HCT116 (cell line): ENCODE measurements at regions not wholly inside any gene's neighbourhood (a gene's known extent, or its start where the extent isn't known, plus 50 kb on each side); places are given as distances from the start of the nearest gene placed in this dataset.

Experiments used
- ATAC-seq: fragments of 200-7000 bp; cut with Tn5 transposase; 2 replicates; pipeline ENCODE4 v1.9.1; 2020; ENCODE audit warnings: mild to moderate bottlenecking, moderate library complexity
- BruUV-seq: library from RNA; stranded (reverse); fragments of 400-500 nt; replicated peaks from 2 replicates; lab custom pipeline; 2021; lab: Mats Ljungman, UMichigan
- CTCF ChIA-PET: fragments of 300-600 bp; sonication (Branson Sonifier 250); formaldehyde crosslinking; loops from one replicate; lab custom pipeline; 2021; ENCODE audit warnings: antibody characterized with exemption; lab: Charles Lee
- POLR2A ChIA-PET: fragments of 300-600, 350-600 bp; sonication (Branson Sonifier 250); formaldehyde crosslinking; loops from one replicate; lab custom pipeline; 2021; ENCODE audit warnings: antibody characterized with exemption; lab: Charles Lee
- RAD21 ChIA-PET, 2 experiments: fragments of 300-600 bp; sonication (Branson Sonifier 250); formaldehyde crosslinking; loops; one replicate each; lab custom pipeline; 2023; ENCODE audit warnings: low total read pairs in 2 of 2; ENCODE audit not compliant: uncharacterized antibody in 2 of 2, unreplicated experiment in 2 of 2, low non-redundant PET in 1 of 2; lab: Charles Lee
- DNase-seq: peaks from one replicate; pipeline ENCODE4 v3.0.0-alpha.2; 2010; ENCODE audit warnings: low read depth, low spot score
- H2AFZ ChIP-seq: fragments of 200-600 bp; shearing (Covaris generic), sonication (generic); 2 replicates; pipeline ENCODE4 v1.6.1; 2017; ENCODE audit warnings: low read depth, mixed run types, mixed read lengths, antibody characterized with exemption, low read length; ENCODE audit not compliant: poor library complexity, severe bottlenecking
- H3K27ac ChIP-seq: 2 replicates; pipeline ENCODE4 v1.5.1; 2012; ENCODE audit warnings: low read depth, low read length
- H3K27me3 ChIP-seq: fragments of 200-600 bp; sonication (generic); 2 replicates; pipeline ENCODE4 v1.6.1; 2016; ENCODE audit warnings: mixed run types, low read length, mixed read lengths; ENCODE audit not compliant: insufficient read depth
- H3K36me3 ChIP-seq, 2 experiments: fragments of 200-500 bp in 1 of 2; fragments of 200-600 bp in 1 of 2; sonication (Bioruptor generic) in 1 of 2; sonication (generic) in 1 of 2; 2 replicates each; pipeline versions ENCODE4 v1.5.1 to v1.6.1; 2014 to 2016; ENCODE audit warnings: low read length in 2 of 2, inconsistent platforms in 1 of 2, mixed read lengths in 1 of 2, mixed run types in 1 of 2; ENCODE audit not compliant: insufficient read depth in 2 of 2, control insufficient read depth in 1 of 2
- H3K4me1 ChIP-seq, 2 experiments: fragments of 200-600 bp in 1 of 2; sonication (generic) in 1 of 2; 2 replicates each; pipeline versions ENCODE4 v1.5.1 to v1.6.1; 2012 to 2017; ENCODE audit warnings: low read length in 2 of 2, inconsistent platforms in 1 of 2, mild to moderate bottlenecking in 1 of 2, mixed read lengths in 1 of 2, mixed run types in 1 of 2, moderate library complexity in 1 of 2; ENCODE audit not compliant: insufficient read depth in 2 of 2, control insufficient read depth in 1 of 2
- H3K4me2 ChIP-seq: fragments of 200-600 bp; sonication (generic); 2 replicates; pipeline ENCODE4 v1.6.1; 2017; ENCODE audit warnings: mixed run types, low read length, mixed read lengths
- H3K4me3 ChIP-seq, 2 experiments: fragments of 200-600 bp in 1 of 2; sonication (generic) in 1 of 2; replicated peaks in 1 of 2; 2 replicates each; pipeline ENCODE4 v1.5.1; 2011 to 2016; ENCODE audit warnings: low read length in 2 of 2, control low read depth in 1 of 2, low read depth in 1 of 2, mild to moderate bottlenecking in 1 of 2, mixed read lengths in 1 of 2, mixed run types in 1 of 2
- H3K79me2 ChIP-seq: fragments of 200-600 bp; sonication (generic); 2 replicates; pipeline ENCODE4 v1.6.1; 2017; ENCODE audit warnings: mild to moderate bottlenecking, mixed run types, low read length, moderate library complexity, mixed read lengths; ENCODE audit not compliant: insufficient read depth
- H3K9ac ChIP-seq: fragments of 200-600 bp; sonication (generic); 2 replicates; pipeline ENCODE4 v1.6.1; 2016; ENCODE audit warnings: low read length, mixed read lengths
- H3K9me2 ChIP-seq: fragments of 200-600 bp; sonication (generic), shearing (Covaris generic); 2 replicates; pipeline ENCODE4 v1.6.1; 2017; ENCODE audit warnings: mixed run types, mild to moderate bottlenecking, moderate library complexity; ENCODE audit not compliant: insufficient read depth
- H3K9me3 ChIP-seq, 2 experiments: fragments of 200-500 bp in 1 of 2; fragments of 200-600 bp in 1 of 2; sonication (Bioruptor generic) in 1 of 2; sonication (generic) in 1 of 2; 2 replicates each; pipeline ENCODE4 v1.6.1; 2014 to 2017; ENCODE audit warnings: low read length in 2 of 2, mixed read lengths in 2 of 2, inconsistent platforms in 1 of 2, low read depth in 1 of 2, mild to moderate bottlenecking in 1 of 2, mixed run types in 1 of 2, moderate library complexity in 1 of 2; ENCODE audit not compliant: control insufficient read depth in 1 of 2, insufficient read depth in 1 of 2
- H4K20me1 ChIP-seq: fragments of 200-600 bp; sonication (generic), shearing (Covaris generic); 2 replicates; pipeline ENCODE4 v1.6.1; 2017; ENCODE audit warnings: mixed run types, mild to moderate bottlenecking, moderate library complexity; ENCODE audit not compliant: insufficient read depth
- EGR1 ChIP-seq: IDR thresholded peaks from 2 replicates; pipeline ENCODE4 v1.6.1; 2012; ENCODE audit warnings: low read depth
- FOSL1 ChIP-seq: IDR thresholded peaks from 2 replicates; pipeline ENCODE4 v1.6.1; 2012; ENCODE audit warnings: low read depth
- POLR2A ChIP-seq: IDR thresholded peaks from 2 replicates; pipeline ENCODE4 v1.7.0; 2011; ENCODE audit warnings: borderline replicate concordance; ENCODE audit not compliant: insufficient read depth, insufficient read length; ENCODE audit errors: extremely low read depth
- SP1 ChIP-seq: IDR thresholded peaks from 2 replicates; pipeline ENCODE4 v1.6.1; 2012; ENCODE audit warnings: low read depth
- SRF ChIP-seq: IDR thresholded peaks from 2 replicates; pipeline ENCODE4 v1.6.1; 2012; ENCODE audit warnings: low read depth
- YY1 ChIP-seq: IDR thresholded peaks from 2 replicates; pipeline ENCODE4 v1.6.1; 2011; ENCODE audit warnings: low read length, low read depth, moderate library complexity, mild to moderate bottlenecking; ENCODE audit not compliant: insufficient replicate concordance; ENCODE audit errors: extremely low read depth
- ZFX ChIP-seq: fragments of 450-650 bp; IDR thresholded peaks from 2 replicates; pipeline ENCODE4 v1.6.1; 2017
- ZNF274 ChIP-seq: fragments of 200-500 bp; sonication (Bioruptor generic); IDR thresholded peaks from 2 replicates; pipeline ENCODE4 v1.6.1; 2014; ENCODE audit warnings: mild to moderate bottlenecking, low read depth, low read length, inconsistent platforms
- intact Hi-C: fragments of 100-400 bp; cut with micrococcal nuclease; formaldehyde crosslinking; loops from 2 replicates; pipeline ENCODE4 v1.10.0; 2022
- TF ChIP-seq, protein P1 (sequence below): IDR thresholded peaks from 2 replicates; pipeline ENCODE4 v1.6.1; 2012

DNA sequence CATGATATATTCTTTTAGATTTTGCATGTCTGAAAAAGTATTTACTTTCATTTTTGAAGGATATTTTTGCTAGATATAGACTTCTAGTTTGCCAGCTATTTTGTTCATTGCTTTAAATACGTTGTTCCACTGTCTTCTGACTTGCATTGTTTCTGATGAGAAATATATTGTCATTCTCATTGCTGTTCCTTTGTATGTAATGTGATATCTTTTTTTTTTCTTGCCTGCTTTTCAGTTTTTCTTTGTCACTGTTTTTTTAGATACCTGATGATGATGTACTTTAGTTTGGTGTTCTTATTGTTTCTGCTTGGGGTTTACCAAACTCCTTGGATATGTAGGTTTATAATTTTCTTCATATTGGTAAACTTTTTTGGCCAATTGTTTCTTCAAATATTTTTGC is 107.9 kb downstream of the SNAPC1 start:
- Histone ChIP-seq H3K79me2 (no peaks in the 10 kb centered on the region), H3K4me3 (no peak overlapping the region), H4K20me1 (no peaks in the 10 kb centered on the region), H3K4me1 (no peaks in the 10 kb centered on the region), H3K9me3 (no peaks in the 10 kb centered on the region), H3K4me2 (no peak overlapping the region), H2AFZ (no peak overlapping the region), H3K9ac (no peak overlapping the region), H3K36me3 (no peaks in the 10 kb centered on the region), H3K27ac (no peak overlapping the region), H3K9me2 (no peaks in the 10 kb centered on the region), H3K27me3 (no peaks in the 10 kb centered on the region)
- CTCF ChIA-PET: no interaction called here
- POLR2A ChIA-PET: no interaction called here
- RAD21 ChIA-PET: no interaction called here
- no peak for TF ChIP-seq SP1
- TF ChIP-seq EGR1: no peak
- no peak for TF ChIP-seq FOSL1
- BruUV-seq: no TSS peak
- intact Hi-C loops: no loop called here
- no peak for ATAC-seq
- no peak for DNase-seq

DNA sequence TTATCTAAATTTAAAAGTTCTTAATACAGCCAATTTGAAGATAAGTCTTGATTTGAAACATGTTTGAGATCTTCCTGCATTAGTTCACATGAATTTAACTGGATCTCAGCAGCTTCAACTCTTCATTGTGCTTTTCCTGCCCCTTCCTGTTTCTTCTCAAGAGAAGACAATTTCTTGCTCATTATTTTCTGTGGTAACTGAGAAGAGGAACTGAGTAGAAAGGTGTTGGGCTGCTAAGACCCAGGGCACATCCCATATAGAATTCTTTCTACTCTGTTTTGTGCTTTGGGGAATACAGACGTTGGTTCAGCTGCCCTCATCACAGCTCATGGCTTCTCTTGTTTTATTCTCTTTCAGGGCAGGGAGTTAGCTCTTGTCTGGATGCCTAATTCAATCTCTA is 110.2 kb downstream of the SNAPC1 start:
- no TSS peak for BruUV-seq
- intact Hi-C loops: no loop called here
- H3K4me3 ChIP-seq: no peak overlapping the region
- no peaks in the 10 kb centered on the region for H4K20me1 ChIP-seq
- H3K36me3 ChIP-seq: no peaks in the 10 kb centered on the region
- TF ChIP-seq, protein P1, sequence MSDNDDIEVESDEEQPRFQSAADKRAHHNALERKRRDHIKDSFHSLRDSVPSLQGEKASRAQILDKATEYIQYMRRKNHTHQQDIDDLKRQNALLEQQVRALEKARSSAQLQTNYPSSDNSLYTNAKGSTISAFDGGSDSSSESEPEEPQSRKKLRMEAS: no peak
- TF ChIP-seq SRF (no peak), EGR1 (no peak), POLR2A (no peak), ZNF274 (no peak), YY1 (no peak), ZFX (no peak)
- CTCF ChIA-PET: no interaction called here
- H3K9ac ChIP-seq: no peak overlapping the region
- no peaks in the 10 kb centered on the region for H3K9me2 ChIP-seq
- DNase-seq (no peak), ATAC-seq (no peak)
- POLR2A ChIA-PET: no interaction called here
- RAD21 ChIA-PET: no interaction called here
- H2AFZ ChIP-seq: no peak overlapping the region
- peaks cover 15% of the 10 kb centered on the region; the same call in 1 of the 2 replicates for H3K27me3 ChIP-seq
- H3K4me2 ChIP-seq: no peak overlapping the region
- H3K27ac ChIP-seq: no peak overlapping the region
- no peaks in the 10 kb centered on the region for H3K79me2 ChIP-seq
- no peaks in the 10 kb centered on the region for H3K9me3 ChIP-seq
- no peaks in the 10 kb centered on the region for H3K4me1 ChIP-seq
